HG03571 (cell line): ENCODE measurements at regions not wholly inside any gene's neighbourhood (a gene's known extent, or its start where the extent isn't known, plus 50 kb on each side); places are given as distances from the start of the nearest gene placed in this dataset.

ENCODE experiments used
- ATAC-seq: cut with Tn5 transposase; IDR thresholded peaks from one replicate; pipeline ENCODE4 v1.9.1; 2021; ENCODE audit not compliant: unreplicated experiment

GRCh38 chr7:130927062-130927461 lies 193.1 kb upstream of the KLF14 start:
- no peak for ATAC-seq

GRCh38 chr7:130927564-130927963 lies 193.6 kb upstream of the KLF14 start:
- ATAC-seq = no peak

DNA sequence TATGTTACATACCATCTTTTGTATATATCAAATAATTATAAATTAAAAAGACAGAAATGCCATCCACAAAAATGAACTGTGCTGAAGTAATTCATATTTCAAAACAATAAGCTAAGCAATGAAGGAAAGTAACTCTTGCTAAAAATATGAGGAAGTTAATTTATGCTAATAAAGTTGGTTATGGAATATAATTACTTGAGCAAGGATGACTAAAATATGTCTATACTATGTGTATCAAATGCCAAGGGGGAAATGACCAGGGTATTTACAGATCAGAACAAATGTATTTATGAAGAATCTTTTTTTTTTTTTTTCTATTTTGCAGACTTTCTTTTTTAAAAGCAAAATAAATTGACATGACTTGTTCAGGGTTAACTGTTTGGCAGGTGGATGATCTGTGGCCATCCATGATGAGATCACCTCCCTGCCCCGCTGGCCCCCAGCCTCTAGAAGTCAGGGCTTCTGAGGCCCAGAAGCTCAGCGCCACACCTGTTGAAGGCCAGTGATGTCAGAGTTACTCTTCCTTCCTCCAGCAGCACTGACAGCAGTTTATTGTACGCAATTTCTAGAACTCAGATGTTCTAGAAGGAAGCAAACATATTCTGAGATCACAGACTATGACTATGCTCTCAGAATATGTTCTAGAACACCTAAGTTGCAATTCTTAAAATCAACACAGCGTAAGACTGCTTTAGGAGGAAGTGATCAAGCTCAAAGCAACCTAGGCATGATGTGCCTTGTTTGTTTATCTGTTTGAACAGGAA lies 196.1 kb upstream of the KLF14 start:
- no peak for ATAC-seq

GRCh38 chr7:130930681-130931080 lies 196.7 kb upstream of the KLF14 start:
- no peak for ATAC-seq

GRCh38 chr7:130931423-130931822 lies 197.4 kb upstream of the KLF14 start:
- ATAC-seq = no peak

- no peak for ATAC-seq
These were observed 198.1 kb upstream of the KLF14 start for GRCh38 chr7:130932088-130932487.

DNA sequence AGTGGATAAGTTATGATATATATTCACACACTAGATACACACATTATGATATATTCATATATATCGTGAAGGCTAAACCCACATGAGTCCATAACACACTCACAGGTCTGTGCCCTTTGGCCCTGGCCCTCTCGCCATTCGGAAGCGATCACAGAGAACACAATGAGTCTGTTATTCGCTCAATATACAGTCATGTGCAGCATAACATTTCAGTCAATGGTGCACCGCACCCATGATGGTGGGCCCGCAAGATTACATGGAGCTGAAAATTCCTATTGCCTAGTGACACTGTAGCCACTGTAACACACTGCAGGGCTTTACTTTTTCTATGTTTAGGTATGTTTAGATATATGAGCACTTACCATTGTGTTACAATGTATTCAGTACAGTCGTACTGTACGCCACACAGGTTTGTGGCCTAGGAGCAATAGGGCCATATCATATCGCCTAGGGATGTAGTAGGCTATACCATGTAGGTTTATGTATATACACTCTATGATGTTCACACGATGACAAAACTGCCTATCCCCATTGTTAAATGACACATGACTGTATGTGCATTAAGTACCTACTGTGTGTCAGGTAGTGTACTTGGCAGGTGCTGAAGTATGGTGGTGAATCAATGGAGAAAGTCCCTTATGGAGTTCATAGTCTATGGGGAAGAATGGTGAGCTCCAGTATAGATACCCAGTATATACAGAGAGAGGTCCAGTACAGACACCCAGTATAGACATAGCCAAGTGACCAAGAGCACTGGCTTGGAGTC lies 198.8 kb upstream of the KLF14 start:
- ATAC-seq = no peak

DNA sequence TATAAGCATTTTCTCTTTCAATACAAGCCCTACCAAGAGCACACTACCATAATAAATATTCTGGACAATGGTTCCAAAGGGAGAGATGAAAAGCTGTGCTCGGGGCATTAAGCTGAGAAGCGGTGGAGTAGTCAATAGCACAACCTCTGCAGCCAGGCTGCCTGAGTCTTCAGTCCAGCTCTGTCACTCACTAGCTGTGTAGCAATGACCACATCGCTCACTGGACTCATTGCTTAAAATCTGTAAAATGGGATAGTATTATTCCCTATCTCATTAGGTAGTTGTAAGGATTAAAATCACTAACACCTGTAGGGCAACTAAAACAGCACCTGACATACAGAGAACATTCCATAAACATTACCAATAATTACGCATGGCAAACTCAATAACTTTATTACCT lies 199.9 kb upstream of the KLF14 start:
- no peak for ATAC-seq

DNA sequence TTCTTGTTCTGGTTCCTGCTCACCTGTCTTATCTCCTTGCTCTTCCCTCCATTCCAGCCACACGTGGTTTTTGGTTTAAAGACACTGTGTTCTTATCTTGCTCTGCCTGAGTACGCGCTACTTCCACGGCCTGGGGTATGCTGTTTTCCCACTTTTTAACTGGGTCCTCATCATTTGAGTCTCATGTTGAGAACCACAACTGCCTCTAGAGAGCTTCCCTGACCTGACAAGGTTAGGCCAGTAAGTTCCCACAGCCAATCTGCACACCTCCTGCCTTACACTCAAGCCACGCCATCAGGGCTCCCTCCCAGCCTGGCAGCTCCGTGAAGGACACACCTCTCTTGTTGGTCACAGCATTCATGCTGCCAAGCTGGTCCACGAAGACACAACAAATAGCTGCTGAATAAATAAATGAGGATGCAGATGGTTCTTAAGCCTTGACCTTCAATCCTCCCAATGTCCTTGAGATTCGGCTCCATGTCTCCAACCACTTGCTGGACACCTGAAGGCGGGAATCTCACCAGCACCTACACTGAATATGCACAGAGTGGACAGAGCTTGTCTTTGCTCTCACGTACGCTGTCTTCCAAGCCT lies 201.7 kb upstream of the KLF14 start:
- no peak for ATAC-seq

DNA sequence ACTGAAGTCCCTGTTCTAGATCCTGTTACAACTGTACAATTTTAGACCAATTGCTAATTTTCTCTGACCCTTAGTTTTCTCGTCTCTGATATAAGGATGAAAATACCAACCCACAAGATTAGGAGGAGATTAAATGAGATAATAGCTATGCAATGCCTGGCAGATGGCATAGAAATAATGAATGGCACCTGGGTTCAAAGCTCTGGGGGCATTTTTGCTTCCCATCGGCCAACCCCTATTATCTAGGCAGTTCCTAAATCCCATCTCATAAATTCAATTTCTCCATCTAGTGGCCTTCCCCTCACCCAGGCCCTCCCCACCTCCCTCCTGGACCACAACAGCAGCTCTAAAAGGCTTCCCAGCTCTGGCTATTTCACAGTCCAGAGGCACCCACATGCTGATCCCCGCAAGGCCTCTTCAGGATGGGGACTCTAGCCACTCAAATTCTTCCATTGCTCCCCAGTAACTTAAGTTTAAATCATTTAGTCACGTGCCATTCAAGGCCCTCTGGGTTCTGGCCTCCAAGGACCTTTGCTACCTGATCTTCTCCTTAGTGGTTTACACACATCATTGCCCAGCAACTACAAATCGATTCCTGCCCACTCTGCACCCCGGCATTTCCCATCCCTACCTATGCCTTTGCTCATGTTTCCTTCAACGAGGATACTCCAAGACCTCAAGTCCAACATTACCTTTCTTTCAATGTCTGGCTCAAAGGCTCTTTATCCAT lies 202.4 kb upstream of the KLF14 start:
- no peak for ATAC-seq

- no peak for ATAC-seq
These were observed 203.0 kb upstream of the KLF14 start for GRCh38 chr7:130937016-130937415.

GRCh38 chr7:130937830-130938229 lies 203.8 kb upstream of the KLF14 start:
- ATAC-seq = no peak

DNA sequence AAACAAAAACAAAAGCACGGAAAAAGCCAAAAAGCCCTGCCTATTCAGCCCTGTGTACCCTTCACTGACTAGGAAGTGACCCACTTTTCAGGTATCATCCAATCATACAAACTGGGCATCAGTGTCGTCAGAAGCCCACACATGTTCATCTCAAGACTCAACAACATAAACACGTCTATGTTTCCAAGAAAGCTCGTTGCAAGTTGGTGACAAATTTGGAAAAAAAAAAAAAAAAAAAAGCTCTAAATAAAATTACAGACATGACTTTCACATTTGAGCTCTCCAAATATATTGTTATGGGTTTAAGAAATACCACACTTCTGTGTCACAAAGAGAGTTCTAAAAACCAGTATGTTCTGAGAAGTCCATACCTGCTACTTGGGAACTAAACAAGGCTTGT lies 204.7 kb upstream of the KLF14 start:
- no peak for ATAC-seq

DNA sequence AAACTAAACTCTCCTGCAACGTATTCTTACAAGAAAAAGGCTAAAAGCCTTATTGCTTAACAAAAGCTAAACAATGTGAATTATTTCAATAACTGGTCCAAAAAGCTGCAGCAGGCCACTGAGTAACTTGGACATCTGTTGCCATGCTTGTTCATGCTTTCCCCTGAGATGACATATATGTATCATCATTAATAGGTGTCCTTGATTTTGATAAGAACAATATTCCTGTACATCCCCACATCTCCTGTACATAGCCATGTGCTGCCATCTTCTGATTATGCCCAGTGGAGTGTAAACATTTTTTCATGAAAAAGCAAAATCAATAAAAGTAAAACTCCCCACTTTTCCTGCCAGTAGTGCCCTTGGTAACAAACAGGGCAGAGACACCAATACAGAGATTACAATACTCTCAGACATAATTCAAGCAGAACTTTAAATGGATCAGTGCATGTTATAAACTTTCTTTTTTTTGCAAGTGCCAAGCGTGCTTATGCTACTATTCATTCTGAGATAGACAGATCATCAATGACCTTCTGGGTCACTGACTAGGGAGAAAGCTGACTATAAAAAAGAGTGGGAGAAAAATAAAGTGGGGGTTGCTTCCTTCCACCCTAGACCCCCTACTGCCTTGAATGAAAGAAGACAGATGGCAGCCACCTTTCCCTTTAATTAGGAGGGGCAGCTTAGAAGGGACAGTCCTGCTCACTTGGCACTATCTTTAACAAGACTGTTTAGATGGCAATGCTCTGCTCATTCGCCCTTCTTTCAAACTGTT lies 205.5 kb upstream of the KLF14 start:
- ATAC-seq = no peak

- no peak for ATAC-seq
These were observed 206.3 kb upstream of the KLF14 start for GRCh38 chr7:130940326-130940725.

- no peak for ATAC-seq
These were observed 206.9 kb upstream of the KLF14 start for GRCh38 chr7:130940907-130941306.

DNA sequence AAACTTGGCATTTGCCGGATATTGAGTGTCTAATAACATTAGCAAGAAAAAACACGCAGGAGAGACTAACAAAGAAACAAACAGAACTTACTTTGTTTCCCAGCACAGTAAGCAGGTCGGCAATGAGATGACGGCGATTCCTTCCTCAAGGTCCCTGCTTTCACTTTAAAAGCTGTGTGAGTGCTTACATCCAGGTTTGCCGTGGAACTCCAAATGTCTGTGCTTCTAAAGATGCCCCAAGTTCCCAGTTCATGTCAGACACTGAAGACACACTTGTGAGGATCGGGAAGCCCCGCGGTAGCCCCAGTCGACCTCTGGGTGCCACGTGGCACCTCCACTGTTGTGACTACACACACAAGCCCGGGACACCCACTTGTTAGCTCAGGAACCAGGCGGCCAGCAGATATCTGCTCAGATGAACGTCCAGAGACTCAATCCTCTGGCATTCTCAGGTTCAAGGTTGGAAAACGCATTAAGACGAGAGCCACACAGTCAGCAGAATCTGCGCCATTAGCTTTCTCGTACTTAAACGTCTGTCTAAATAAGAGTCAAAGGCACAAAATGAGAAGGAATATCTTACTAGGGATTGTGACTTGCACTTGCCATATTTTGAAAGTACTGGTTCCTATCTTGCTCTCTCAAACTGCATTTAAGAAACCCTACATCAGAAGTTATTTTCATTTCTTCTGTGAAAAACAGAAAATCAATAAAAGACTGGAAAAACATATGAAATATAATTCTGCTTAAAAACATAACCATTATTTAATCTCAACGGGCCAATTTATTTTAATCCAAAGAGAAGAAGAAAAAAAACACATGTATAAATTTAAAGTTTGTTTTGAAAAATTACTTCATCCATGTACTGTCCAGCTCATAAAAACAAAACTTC lies 207.6 kb upstream of the KLF14 start:
- ATAC-seq = no peak

GRCh38 chr7:130942211-130942964 lies 208.4 kb upstream of the KLF14 start:
- ATAC-seq = no peak

DNA sequence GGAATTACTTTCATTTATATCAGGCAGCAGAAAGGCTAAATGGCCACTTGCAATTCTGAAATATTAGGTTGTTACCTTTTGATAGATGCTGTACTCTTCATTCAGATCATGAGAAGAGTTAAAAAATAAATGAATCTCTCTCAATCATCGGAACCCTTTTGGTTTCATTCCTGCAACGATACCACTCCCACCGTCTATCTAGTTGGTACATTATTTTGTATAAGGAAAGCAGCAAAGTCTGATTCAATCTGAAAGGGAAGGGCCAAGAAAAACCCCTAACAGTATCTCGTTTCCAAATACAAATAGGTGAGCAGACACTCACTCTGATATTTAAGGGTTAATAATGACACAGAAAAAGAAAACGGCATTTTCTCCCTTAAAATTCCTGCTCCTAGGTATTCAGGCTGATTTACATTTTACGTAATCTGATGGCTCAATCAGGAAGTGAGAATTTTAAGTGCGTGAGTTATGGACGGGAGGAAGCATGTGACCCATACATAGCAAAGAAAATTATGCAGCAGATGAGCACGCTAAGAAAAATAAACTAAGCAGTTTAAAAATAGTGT lies 209.4 kb upstream of the KLF14 start:
- ATAC-seq = peak; percentile 43
